GM12878 (cell line): ENCODE measurements at regions not wholly inside any gene's neighbourhood (a gene's known extent, or its start where the extent isn't known, plus 50 kb on each side); places are given as distances from the start of the nearest gene placed in this dataset.

ENCODE experiments used
- ATAC-seq: fragments of 200-7000 bp; cut with Tn5 transposase; 3 replicates; pipeline ENCODE4 v1.9.1; 2020; ENCODE audit warnings: mild to moderate bottlenecking, moderate library complexity
- BruUV-seq: library from RNA; stranded (reverse); fragments of 400-500 nt; replicated peaks from 2 replicates; lab custom pipeline; 2021; lab: Mats Ljungman, UMichigan
- CTCF ChIA-PET: fragments of 300-600 bp; sonication (Branson Sonifier 250); formaldehyde crosslinking; extraction: SDS; loops from one replicate; lab custom pipeline; 2021; ENCODE audit warnings: inconsistent platforms; lab: Yijun Ruan, JAX
- POLR2A ChIA-PET: fragments of 350-600 bp; formaldehyde crosslinking; extraction: SDS; loops from one replicate; lab custom pipeline; 2021; ENCODE audit warnings: inconsistent platforms; lab: Charles Lee
- RAD21 ChIA-PET: fragments of 300-600 bp; sonication (Branson Sonifier 250); formaldehyde crosslinking; loops from one replicate; lab custom pipeline; 2023; ENCODE audit warnings: antibody characterized with exemption; ENCODE audit not compliant: unreplicated experiment; lab: Charles Lee
- SMC1A ChIA-PET: fragments of 300-600 bp; sonication (Branson Sonifier 250); formaldehyde crosslinking; loops from one replicate; lab custom pipeline; 2023; ENCODE audit not compliant: unreplicated experiment, uncharacterized antibody; lab: Charles Lee
- DNase-seq: peaks from one replicate; pipeline ENCODE4 v3.0.0-alpha.2; 2011; ENCODE audit warnings: low read depth, low spot score
- FAIRE-seq: peaks from 3 replicates; lab custom pipeline; 2011; peaks lifted over from hg19 to GRCh38; lab: Jason Lieb, UNC
- H2AFZ ChIP-seq: 2 replicates; pipeline ENCODE4 v1.6.0; 2011; ENCODE audit warnings: low read depth, low read length, control low read depth; ENCODE audit not compliant: control insufficient read depth
- H3K27ac ChIP-seq: 2 replicates; pipeline ENCODE4 v1.5.1; 2011; ENCODE audit warnings: control low read depth; ENCODE audit not compliant: control insufficient read depth, insufficient read depth
- H3K27me3 ChIP-seq, 2 experiments: replicated peaks in 1 of 2; 2 replicates each; pipeline versions ENCODE4 v1.6.0 to v1.6.1; 2011; ENCODE audit warnings: low read length in 1 of 2; ENCODE audit not compliant: control insufficient read depth in 2 of 2, insufficient read depth in 2 of 2
- H3K36me3 ChIP-seq, 2 experiments: 2 replicates each; pipeline ENCODE4 v1.5.1; 2011; ENCODE audit warnings: low read length in 1 of 2; ENCODE audit not compliant: control insufficient read depth in 2 of 2, insufficient read depth in 2 of 2
- H3K4me1 ChIP-seq: 2 replicates; pipeline ENCODE4 v1.6.1; 2011; ENCODE audit warnings: mild to moderate bottlenecking, low read length, moderate library complexity, mixed read lengths; ENCODE audit not compliant: control insufficient read depth, insufficient read depth
- H3K4me2 ChIP-seq: 2 replicates; pipeline ENCODE4 v1.6.0; 2011; ENCODE audit warnings: control low read depth; ENCODE audit not compliant: control insufficient read depth, insufficient read depth
- H3K4me3 ChIP-seq: fragments of 200-600 bp; sonication (generic); 2 replicates; pipeline ENCODE4 v1.5.1; 2016
- H3K79me2 ChIP-seq: 2 replicates; pipeline ENCODE4 v1.6.0; 2011; ENCODE audit warnings: low read length; ENCODE audit not compliant: control insufficient read depth, insufficient read depth
- H3K9ac ChIP-seq: 2 replicates; pipeline ENCODE4 v1.8.0; 2011; ENCODE audit warnings: low read length, control low read depth, mixed read lengths; ENCODE audit not compliant: control insufficient read depth, insufficient read depth
- H3K9me3 ChIP-seq: replicated peaks from 3 replicates; pipeline ENCODE4 v1.5.1; 2011; ENCODE audit warnings: mild to moderate bottlenecking, low read length; ENCODE audit not compliant: control insufficient read depth, insufficient read depth
- H4K20me1 ChIP-seq: 2 replicates; pipeline ENCODE4 v1.6.0; 2011; ENCODE audit not compliant: control insufficient read depth, insufficient read depth
- CEBPB ChIP-seq, 2 experiments: fragments of 150-350 bp in 1 of 2; IDR thresholded peaks; 2 replicates each; pipeline ENCODE4 v1.6.1; 2012 to 2014; ENCODE audit warnings: low read depth in 2 of 2, low read length in 2 of 2, borderline replicate concordance in 1 of 2, inconsistent platforms in 1 of 2
- CHD4 ChIP-seq: fragments of 200-600 bp; sonication (generic); IDR thresholded peaks from 2 replicates; pipeline ENCODE4 v1.6.1; 2016; ENCODE audit warnings: mild to moderate bottlenecking
- CREM ChIP-seq: IDR thresholded peaks from 2 replicates; pipeline ENCODE4 v1.6.1; 2014; ENCODE audit warnings: antibody characterized with exemption, low read depth
- EED ChIP-seq: sonication (generic); IDR thresholded peaks from 2 replicates; pipeline ENCODE4 v1.6.1; 2016; ENCODE audit warnings: antibody characterized with exemption, low read depth
- FOS ChIP-seq: IDR thresholded peaks from 3 replicates; pipeline ENCODE4 v1.6.1; 2011; ENCODE audit warnings: borderline replicate concordance; ENCODE audit not compliant: insufficient read length; ENCODE audit errors: extremely low read depth
- IKZF1 ChIP-seq: fragments of 450-650 bp; conservative IDR thresholded peaks from 2 replicates; pipeline ENCODE4 v1.6.1; 2017; ENCODE audit warnings: antibody characterized with exemption, mild to moderate bottlenecking
- LARP7 ChIP-seq: fragments of 450-650 bp; IDR thresholded peaks from 2 replicates; pipeline ENCODE4 v1.6.1; 2017; ENCODE audit warnings: mild to moderate bottlenecking
- NRF1 ChIP-seq: conservative IDR thresholded peaks from 2 replicates; pipeline ENCODE4 v1.6.1; 2011; ENCODE audit warnings: mild to moderate bottlenecking, low read depth, low read length, improper control_type of control experiment
- POU2F2 ChIP-seq: IDR thresholded peaks from 3 replicates; pipeline ENCODE4 v1.6.1; 2011; ENCODE audit warnings: low read depth, mild to moderate bottlenecking, low read length, borderline replicate concordance
- PRDM15 ChIP-seq: fragments of 450-650 bp; formaldehyde crosslinking; IDR thresholded peaks from 2 replicates; pipeline ENCODE4 v1.4.0; 2020; ENCODE audit warnings: mild to moderate bottlenecking, moderate library complexity
- SMAD1 ChIP-seq: fragments of 450-650 bp; IDR thresholded peaks from 2 replicates; pipeline ENCODE4 v1.6.1; 2018; ENCODE audit warnings: mild to moderate bottlenecking, low read depth; ENCODE audit not compliant: partially characterized antibody
- SRF ChIP-seq, 2 experiments: IDR thresholded peaks; 2 replicates each; pipeline ENCODE4 v1.6.1; 2011; ENCODE audit warnings: low read depth in 2 of 2, low read length in 2 of 2, mild to moderate bottlenecking in 1 of 2, moderate library complexity in 1 of 2
- WGBS: methylation state at CpG from one replicate; pipeline ENCODE4 v1.1.6; 2016; ENCODE audit warnings: low lambda C conversion rate; ENCODE audit not compliant: insufficient replicate concordance, insufficient coverage; ENCODE audit errors: missing lambda C conversion rate; 5-methylcytosine and 5-hydroxymethylcytosine counted together
- in situ Hi-C: fragments of 300-500 bp; cut with MboI; formaldehyde crosslinking; loops from 9 replicates; pipeline ENCODE4 v1.14.3; 2018; ENCODE audit warnings: mixed read lengths
- intact Hi-C: fragments of 100-400 bp; cut with micrococcal nuclease; formaldehyde crosslinking; loops from one replicate; pipeline ENCODE4 v1.14.2; 2022; ENCODE audit not compliant: unreplicated experiment
- TF ChIP-seq, protein P1 (sequence below): IDR thresholded peaks from 2 replicates; pipeline ENCODE4 v1.6.1; 2012; ENCODE audit warnings: low read depth, low read length, improper control_type of control experiment
- TF ChIP-seq, protein P2 (sequence below): fragments of 450-650 bp; formaldehyde crosslinking; IDR thresholded peaks from 2 replicates; pipeline ENCODE4 v1.5.0; 2022; ENCODE audit warnings: mild to moderate bottlenecking, missing genetic modification characterization

DNA sequence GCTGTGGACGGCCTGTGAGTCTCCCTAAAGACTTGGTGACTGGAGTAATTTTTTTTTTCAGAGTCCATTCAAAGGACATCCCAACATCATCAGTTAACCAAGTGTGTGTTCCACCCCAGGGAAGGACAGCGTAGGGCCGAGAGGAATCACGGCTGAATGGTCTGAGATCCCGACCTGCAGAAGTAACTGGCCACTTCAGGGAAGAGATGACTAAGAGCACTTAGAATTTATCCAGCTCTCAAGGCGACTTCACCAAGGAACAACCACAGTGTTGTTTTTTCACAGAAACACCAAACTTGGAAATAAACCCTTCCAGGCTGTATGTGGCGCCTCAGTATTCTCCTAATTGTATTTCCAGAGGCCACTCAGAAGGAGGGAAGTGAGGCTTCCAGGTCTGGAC, 231.6 kb downstream of the FNDC1 start (continued):
- no peak for TF ChIP-seq SRF (IDR thresholded peaks at IDR 0.05; ENCODE audit: low read depth in 2 of 2, low read length in 2 of 2)

DNA sequence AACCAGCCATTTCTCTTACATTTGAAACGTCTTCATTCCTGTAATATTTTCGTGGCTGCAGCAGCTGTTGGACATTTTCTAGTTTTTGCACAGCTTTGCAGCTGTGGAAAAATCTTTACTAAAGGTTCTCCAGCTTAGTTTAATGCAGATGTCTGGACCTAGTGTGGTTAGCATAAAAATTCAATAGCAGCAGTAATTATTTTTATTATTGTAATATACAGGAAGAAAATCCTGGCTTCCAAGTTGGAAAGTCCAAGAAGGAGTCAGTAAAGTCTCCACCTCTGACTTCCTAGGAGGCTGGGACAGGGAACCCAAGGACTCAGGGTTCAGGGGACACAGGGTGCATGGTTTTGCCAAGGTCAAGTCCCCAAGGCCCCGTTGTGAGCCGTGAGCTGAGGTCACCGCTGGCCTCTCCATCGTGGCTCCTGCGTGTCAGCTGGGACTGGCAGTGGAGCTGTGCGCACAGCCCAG, 230.6 kb downstream of the FNDC1 start:
- ChIA-PET POLR2A (no interaction called here), SMC1A (no interaction called here), RAD21 (no interaction called here), CTCF (no interaction called here)
- DNase-seq = no peak
- Histone ChIP-seq H3K27me3 (no peaks in the 10 kb centered on the region), H3K27ac (no peak overlapping the region), H2AFZ (no peak overlapping the region), H3K4me3 (no peak overlapping the region), H3K9ac (no peak overlapping the region), H3K79me2 (no peaks in the 10 kb centered on the region), H3K4me2 (no peak overlapping the region), H4K20me1 (no peaks in the 10 kb centered on the region), H3K36me3 (no peaks in the 10 kb centered on the region), H3K4me1 (no peaks in the 10 kb centered on the region), H3K9me3 (no peaks in the 10 kb centered on the region)
- intact Hi-C loops = no loop called here
- 41% methylated on average over 8 of the region's 8 CpGs for WGBS
- ATAC-seq = no peak
- TF ChIP-seq, protein P1, sequence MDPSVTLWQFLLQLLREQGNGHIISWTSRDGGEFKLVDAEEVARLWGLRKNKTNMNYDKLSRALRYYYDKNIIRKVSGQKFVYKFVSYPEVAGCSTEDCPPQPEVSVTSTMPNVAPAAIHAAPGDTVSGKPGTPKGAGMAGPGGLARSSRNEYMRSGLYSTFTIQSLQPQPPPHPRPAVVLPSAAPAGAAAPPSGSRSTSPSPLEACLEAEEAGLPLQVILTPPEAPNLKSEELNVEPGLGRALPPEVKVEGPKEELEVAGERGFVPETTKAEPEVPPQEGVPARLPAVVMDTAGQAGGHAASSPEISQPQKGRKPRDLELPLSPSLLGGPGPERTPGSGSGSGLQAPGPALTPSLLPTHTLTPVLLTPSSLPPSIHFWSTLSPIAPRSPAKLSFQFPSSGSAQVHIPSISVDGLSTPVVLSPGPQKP = no peak
- TF ChIP-seq IKZF1 (no peak), CHD4 (no peak), CREM (no peak), NRF1 (no peak), POU2F2 (no peak), CEBPB (IDR thresholded peaks at IDR 0.05; ENCODE audit: borderline replicate concordance in 1 of 2, low read depth in 2 of 2, low read length in 2 of 2) (no peak), EED (no peak), PRDM15 (CRISPR knock-in tag) (no peak), SMAD1 (no peak), SRF (IDR thresholded peaks at IDR 0.05; ENCODE audit: low read depth in 2 of 2, low read length in 2 of 2) (no peak), LARP7 (no peak), FOS (no peak)
- TF ChIP-seq, protein P2, sequence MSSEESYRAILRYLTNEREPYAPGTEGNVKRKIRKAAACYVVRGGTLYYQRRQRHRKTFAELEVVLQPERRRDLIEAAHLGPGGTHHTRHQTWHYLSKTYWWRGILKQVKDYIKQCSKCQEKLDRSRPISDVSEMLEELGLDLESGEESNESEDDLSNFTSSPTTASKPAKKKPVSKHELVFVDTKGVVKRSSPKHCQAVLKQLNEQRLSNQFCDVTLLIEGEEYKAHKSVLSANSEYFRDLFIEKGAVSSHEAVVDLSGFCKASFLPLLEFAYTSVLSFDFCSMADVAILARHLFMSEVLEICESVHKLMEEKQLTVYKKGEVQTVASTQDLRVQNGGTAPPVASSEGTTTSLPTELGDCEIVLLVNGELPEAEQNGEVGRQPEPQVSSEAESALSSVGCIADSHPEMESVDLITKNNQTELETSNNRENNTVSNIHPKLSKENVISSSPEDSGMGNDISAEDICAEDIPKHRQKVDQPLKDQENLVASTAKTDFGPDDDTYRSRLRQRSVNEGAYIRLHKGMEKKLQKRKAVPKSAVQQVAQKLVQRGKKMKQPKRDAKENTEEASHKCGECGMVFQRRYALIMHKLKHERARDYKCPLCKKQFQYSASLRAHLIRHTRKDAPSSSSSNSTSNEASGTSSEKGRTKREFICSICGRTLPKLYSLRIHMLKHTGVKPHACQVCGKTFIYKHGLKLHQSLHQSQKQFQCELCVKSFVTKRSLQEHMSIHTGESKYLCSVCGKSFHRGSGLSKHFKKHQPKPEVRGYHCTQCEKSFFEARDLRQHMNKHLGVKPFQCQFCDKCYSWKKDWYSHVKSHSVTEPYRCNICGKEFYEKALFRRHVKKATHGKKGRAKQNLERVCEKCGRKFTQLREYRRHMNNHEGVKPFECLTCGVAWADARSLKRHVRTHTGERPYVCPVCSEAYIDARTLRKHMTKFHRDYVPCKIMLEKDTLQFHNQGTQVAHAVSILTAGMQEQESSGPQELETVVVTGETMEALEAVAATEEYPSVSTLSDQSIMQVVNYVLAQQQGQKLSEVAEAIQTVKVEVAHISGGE = no peak
- no peak for FAIRE-seq
- in situ Hi-C loops = no loop called here
- BruUV-seq = no TSS peak
